GM23338 (cell line): ENCODE measurements at regions not wholly inside any gene's neighbourhood (a gene's known extent, or its start where the extent isn't known, plus 50 kb on each side); places are given as distances from the start of the nearest gene placed in this dataset.

Experiments
- ATAC-seq: fragments of 200-7000 bp; cut with Tn5 transposase; 3 replicates; pipeline ENCODE4 v1.9.1; 2020
- DNase-seq: peaks from one replicate; pipeline ENCODE4 v3.0.0-alpha.2; 2015; ENCODE audit warnings: low spot score
- H2AFZ ChIP-seq: fragments of 200-600 bp; sonication (generic); 2 replicates; pipeline ENCODE4 v1.8.0; 2016; ENCODE audit warnings: antibody characterized with exemption, mild to moderate bottlenecking, moderate library complexity
- H3F3A ChIP-seq: fragments of 200-600 bp; sonication (generic); replicated peaks from 2 replicates; pipeline ENCODE4 v1.8.0; 2017; ENCODE audit warnings: antibody characterized with exemption, mixed run types, low read depth
- H3K27ac ChIP-seq: fragments of 200-600 bp; sonication (generic); 2 replicates; pipeline ENCODE4 v1.6.1; 2016; ENCODE audit warnings: low read depth
- H3K27me3 ChIP-seq: fragments of 200-600 bp; sonication (generic); 2 replicates; pipeline ENCODE4 v1.8.0; 2016; ENCODE audit warnings: mild to moderate bottlenecking, mixed run types, moderate library complexity; ENCODE audit not compliant: insufficient read depth
- H3K36me3 ChIP-seq: fragments of 200-600 bp; sonication (generic); 2 replicates; pipeline ENCODE4 v1.8.0; 2016; ENCODE audit warnings: mild to moderate bottlenecking; ENCODE audit not compliant: insufficient read depth
- H3K4me1 ChIP-seq: fragments of 200-600 bp; sonication (generic); 2 replicates; pipeline ENCODE4 v1.8.0; 2016; ENCODE audit warnings: mild to moderate bottlenecking, moderate library complexity; ENCODE audit not compliant: insufficient read depth
- H3K4me2 ChIP-seq: fragments of 200-600 bp; sonication (generic); 2 replicates; pipeline ENCODE4 v1.7.1; 2017; ENCODE audit warnings: mixed run types
- H3K4me3 ChIP-seq: fragments of 200-600 bp; sonication (generic); 2 replicates; pipeline ENCODE4 v1.6.1; 2016; ENCODE audit warnings: mixed run types
- H3K79me2 ChIP-seq: fragments of 200-600 bp; sonication (generic); replicated peaks from 2 replicates; pipeline ENCODE4 v1.8.0; 2017; ENCODE audit warnings: mild to moderate bottlenecking; ENCODE audit not compliant: insufficient read depth
- H3K9me2 ChIP-seq: fragments of 200-600 bp; sonication (generic); 2 replicates; pipeline ENCODE4 v1.8.0; 2017; ENCODE audit not compliant: insufficient read depth
- H4K20me1 ChIP-seq: fragments of 200-600 bp; sonication (generic); replicated peaks from 2 replicates; pipeline ENCODE4 v1.8.0; 2017; ENCODE audit warnings: mild to moderate bottlenecking; ENCODE audit not compliant: insufficient read depth
- H3K27ac Mint-ChIP-seq: 2 replicates; pipeline ENCODE4 v1.8.0; 2020; ENCODE audit warnings: inconsistent platforms, mild to moderate bottlenecking, moderate library complexity, mixed read lengths
- H3K27me3 Mint-ChIP-seq: 3 replicates; pipeline ENCODE4 v1.8.0; 2022; ENCODE audit warnings: low read depth, mild to moderate bottlenecking, moderate library complexity, mixed read lengths, inconsistent platforms; ENCODE audit not compliant: insufficient read depth, poor library complexity
- H3K36me3 Mint-ChIP-seq: 3 replicates; pipeline ENCODE4 v1.8.0; 2021; ENCODE audit warnings: low read depth, mild to moderate bottlenecking, inconsistent platforms, moderate library complexity, mixed read lengths
- H3K4me1 Mint-ChIP-seq: 3 replicates; pipeline ENCODE4 v1.8.0; 2020; ENCODE audit warnings: mild to moderate bottlenecking, inconsistent platforms, mixed read lengths
- H3K4me3 Mint-ChIP-seq: 3 replicates; pipeline ENCODE4 v1.8.0; 2021; ENCODE audit warnings: moderate library complexity, mild to moderate bottlenecking, inconsistent platforms, mixed read lengths
- H3K9me3 Mint-ChIP-seq: 3 replicates; pipeline ENCODE4 v1.8.0; 2020; ENCODE audit warnings: moderate library complexity, mild to moderate bottlenecking, inconsistent platforms, mixed read lengths
- CREB1 ChIP-seq: fragments of 250-450 bp; sonication (Bioruptor Pico); IDR thresholded peaks from 2 replicates; pipeline ENCODE4 v1.5.0; 2020; ENCODE audit warnings: low read depth, mild to moderate bottlenecking, moderate library complexity
- ZNF462 ChIP-seq: fragments of 250-450 bp; sonication (Bioruptor Pico); IDR thresholded peaks from 2 replicates; pipeline ENCODE4 v1.5.0; 2020; ENCODE audit warnings: mild to moderate bottlenecking, moderate library complexity

- peak overlapping the region; percentile 23; the same call in 1 of the 2 replicates for H2AFZ ChIP-seq
Measured at GRCh38 chr3:135806317-135806716, 159.2 kb upstream of the PPP2R3A start.

More at GRCh38 chr3:135806317-135806716, 159.2 kb upstream of the PPP2R3A start:
- no peaks in the 10 kb centered on the region for H3K79me2 ChIP-seq
- H3K27ac ChIP-seq: no peak overlapping the region
- H3K4me3 Mint-ChIP-seq: no peak overlapping the region
- no peaks in the 10 kb centered on the region for H3K9me3 Mint-ChIP-seq
- no peaks in the 10 kb centered on the region for H4K20me1 ChIP-seq
- H3K27me3 ChIP-seq: no peaks in the 10 kb centered on the region
- H3K27me3 Mint-ChIP-seq: peaks cover 1% of the 10 kb centered on the region
- no peak overlapping the region for H3K4me2 ChIP-seq
- H3K9me2 ChIP-seq: no peaks in the 10 kb centered on the region
- DNase-seq: peak; percentile 36
- no peaks in the 10 kb centered on the region for H3F3A ChIP-seq
- TF ChIP-seq ZNF462 (CRISPR knock-in tag) (no peak), CREB1 (CRISPR knock-in tag) (no peak)
- no peaks in the 10 kb centered on the region for H3K36me3 Mint-ChIP-seq
- H3K4me3 ChIP-seq: no peak overlapping the region
- H3K4me1 Mint-ChIP-seq: peaks cover 20% of the 10 kb centered on the region; the same call in 2 of the 3 replicates
- ATAC-seq: no peak
- H3K36me3 ChIP-seq: no peaks in the 10 kb centered on the region
- no peaks in the 10 kb centered on the region for H3K4me1 ChIP-seq
- H3K27ac Mint-ChIP-seq: no peak overlapping the region
